H7 (cell line): ENCODE measurements at regions not wholly inside any gene's neighbourhood (a gene's known extent, or its start where the extent isn't known, plus 50 kb on each side); places are given as distances from the start of the nearest gene placed in this dataset.
"Not testable (repeated sequence)": the region's sequence is repeated elsewhere in the genome, so short reads cannot be mapped to it uniquely, and the experiment has no call there.

Experiments
- DNase-seq: peaks from one replicate; pipeline ENCODE4 v3.0.0; 2012
- H3K27me3 ChIP-seq: 2 replicates; pipeline ENCODE4 v1.6.0; 2011; ENCODE audit warnings: mild to moderate bottlenecking, low read length; ENCODE audit not compliant: control insufficient read depth, insufficient read depth
- H3K36me3 ChIP-seq: replicated peaks from 2 replicates; pipeline ENCODE4 v1.5.1; 2011; ENCODE audit warnings: low read length; ENCODE audit not compliant: control insufficient read depth, insufficient read depth
- H3K4me3 ChIP-seq: 2 replicates; pipeline ENCODE4 v1.5.1; 2011; ENCODE audit warnings: low read depth, mild to moderate bottlenecking, control low read depth, low read length, moderate library complexity; ENCODE audit not compliant: insufficient read depth

DNA sequence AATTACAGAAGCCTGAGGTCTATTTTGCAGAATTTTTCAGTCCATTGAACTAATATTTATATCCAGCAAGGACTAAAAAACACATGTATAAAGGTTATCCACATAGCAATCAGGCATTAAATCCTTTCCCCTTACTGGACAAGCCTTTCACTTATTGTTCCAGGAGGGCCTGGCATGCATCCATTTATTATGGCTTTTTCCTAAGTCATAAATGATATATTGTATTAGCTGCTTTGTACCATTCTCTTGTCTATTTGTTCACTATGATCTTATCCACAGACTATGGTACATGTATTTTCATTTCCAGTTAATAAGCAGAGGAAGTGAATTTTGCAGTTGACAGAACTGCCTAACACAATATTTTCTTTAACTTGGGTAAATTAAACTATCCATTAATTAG, 105.4 kb upstream of the ANK2 start:
- no peak overlapping the region for H3K4me3 ChIP-seq
- no peak for DNase-seq
- H3K36me3 ChIP-seq, result no peaks in the 10 kb centered on the region
- no peaks in the 10 kb centered on the region for H3K27me3 ChIP-seq

- H3K36me3 ChIP-seq, result no peaks in the 10 kb centered on the region
- DNase-seq, result no peak
- H3K4me3 ChIP-seq, result no peak overlapping the region
- H3K27me3 ChIP-seq, result no peaks in the 10 kb centered on the region
Measured at GRCh38 chr4:112946127-112946526, 103.3 kb upstream of the ANK2 start.

- Histone ChIP-seq H3K4me3 (no peak overlapping the region), H3K36me3 (no peaks in the 10 kb centered on the region), H3K27me3 (no peaks in the 10 kb centered on the region)
- DNase-seq, result no peak
Measured at GRCh38 chr4:112947616-112948015, 101.8 kb upstream of the ANK2 start.

GRCh38 chr4:112951362-112952312, 97.8 kb upstream of the ANK2 start:
- no peaks in the 10 kb centered on the region for H3K36me3 ChIP-seq
- H3K27me3 ChIP-seq, result no peaks in the 10 kb centered on the region
- H3K4me3 ChIP-seq, result no peak overlapping the region
- DNase-seq, result peak; percentile 16

DNA sequence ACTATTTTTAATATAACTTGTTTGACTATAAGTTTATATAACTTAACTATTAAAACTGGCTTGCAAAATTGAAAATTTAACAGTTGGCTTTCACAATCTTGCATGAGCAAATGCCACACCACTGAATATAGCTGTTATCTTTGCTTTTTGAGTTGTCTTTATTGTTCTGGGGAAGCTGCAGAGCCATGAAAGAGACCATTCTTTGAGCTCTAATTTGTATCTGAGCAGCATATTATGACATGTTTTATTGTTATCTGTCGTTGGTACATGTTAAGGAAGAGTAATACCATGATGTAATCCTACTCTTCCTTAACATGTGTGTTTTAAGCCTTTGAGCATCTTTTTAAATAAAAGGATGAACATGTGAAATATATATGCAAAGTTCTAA, 97.1 kb upstream of the ANK2 start:
- Histone ChIP-seq H3K36me3 (no peaks in the 10 kb centered on the region), H3K4me3 (no peak overlapping the region), H3K27me3 (no peaks in the 10 kb centered on the region)
- DNase-seq, result no peak

- no peaks in the 10 kb centered on the region for H3K36me3 ChIP-seq
- no peak overlapping the region for H3K4me3 ChIP-seq
- DNase-seq, result no peak
- no peaks in the 10 kb centered on the region for H3K27me3 ChIP-seq
Measured at GRCh38 chr4:112953262-112953661, 96.2 kb upstream of the ANK2 start.

GRCh38 chr4:112954286-112954685, 95.2 kb upstream of the ANK2 start:
- H3K27me3 ChIP-seq, result no peaks in the 10 kb centered on the region
- no peak for DNase-seq

GRCh38 chr4:112956484-112956896, 93.0 kb upstream of the ANK2 start:
- Histone ChIP-seq H3K4me3 (no peak overlapping the region), H3K36me3 (no peaks in the 10 kb centered on the region), H3K27me3 (no peaks in the 10 kb centered on the region)
- no peak for DNase-seq

More at GRCh38 chr4:112954286-112954685, 95.2 kb upstream of the ANK2 start:
- Histone ChIP-seq H3K36me3 (no peaks in the 10 kb centered on the region), H3K4me3 (no peak overlapping the region)

- H3K36me3 ChIP-seq, H3K27me3 ChIP-seq, DNase-seq: not testable (repeated sequence)
Measured at GRCh38 chr4:112957764-112958163, 91.7 kb upstream of the ANK2 start.

DNA sequence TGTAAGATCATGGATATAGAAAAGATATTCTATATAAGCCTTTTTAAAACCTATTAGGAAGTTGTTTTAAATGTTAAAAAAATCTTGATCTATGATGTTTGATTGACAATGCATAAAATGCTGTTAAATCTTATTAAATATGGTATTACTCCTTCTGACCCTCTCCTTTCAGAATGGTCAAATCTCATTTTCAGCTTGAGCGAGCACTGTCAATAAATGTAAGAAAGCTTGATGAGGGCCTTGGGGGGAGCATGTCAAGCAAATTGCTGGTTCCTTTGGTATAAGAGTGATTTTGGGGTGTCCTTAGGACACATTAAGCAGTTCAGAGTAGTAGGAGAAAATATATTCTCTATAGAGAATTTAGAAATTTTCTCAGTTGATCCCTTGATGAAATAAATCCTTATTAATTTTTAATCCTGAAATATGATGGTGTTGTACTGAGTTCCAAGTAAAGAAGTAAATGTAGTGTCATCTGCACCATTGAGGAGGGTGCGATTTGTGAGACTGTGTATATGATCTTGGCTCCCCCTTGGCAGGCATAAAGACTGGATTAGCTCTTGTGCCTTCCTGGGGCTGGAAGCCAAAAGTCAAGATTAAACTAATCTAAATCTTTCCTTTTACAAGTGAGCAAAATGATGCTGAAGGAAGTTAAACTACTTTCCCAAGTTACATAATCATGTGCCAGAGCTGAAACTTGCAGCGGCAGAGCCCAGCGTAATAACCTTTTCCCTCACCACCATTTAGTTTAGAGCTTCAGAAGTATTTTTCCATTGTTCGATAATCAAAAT, 82.6 kb upstream of the ANK2 start:
- no peaks in the 10 kb centered on the region for H3K27me3 ChIP-seq
- no peak for DNase-seq
- no peaks in the 10 kb centered on the region for H3K36me3 ChIP-seq
- H3K4me3 ChIP-seq, result no peak overlapping the region

More at GRCh38 chr4:112957764-112958163, 91.7 kb upstream of the ANK2 start:
- not testable (repeated sequence) for H3K4me3 ChIP-seq

- no peaks in the 10 kb centered on the region for H3K36me3 ChIP-seq
- H3K27me3 ChIP-seq, result no peaks in the 10 kb centered on the region
- DNase-seq, result no peak
- H3K4me3 ChIP-seq, result no peak overlapping the region
Measured at GRCh38 chr4:112968451-112969159, 80.8 kb upstream of the ANK2 start.

DNA sequence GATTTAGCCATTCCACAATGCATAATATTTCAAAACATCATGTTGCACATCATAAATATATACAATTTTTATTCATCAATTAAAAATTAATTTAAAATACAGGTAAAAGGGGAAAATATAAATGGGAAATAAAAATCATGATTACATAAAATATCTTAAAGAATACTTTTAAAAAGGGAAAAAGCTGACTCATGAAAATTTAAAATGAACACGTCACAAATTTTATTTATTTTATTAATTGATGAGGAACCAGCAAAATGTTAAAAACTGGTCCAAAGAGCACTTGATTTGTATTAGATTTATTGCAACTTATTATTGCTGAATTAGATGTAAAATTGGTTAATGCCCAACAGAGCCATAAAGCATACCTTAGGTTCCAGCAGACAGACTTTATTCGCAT, 78.5 kb upstream of the ANK2 start:
- no peak overlapping the region for H3K4me3 ChIP-seq
- no peaks in the 10 kb centered on the region for H3K27me3 ChIP-seq
- no peaks in the 10 kb centered on the region for H3K36me3 ChIP-seq
- no peak for DNase-seq

DNA sequence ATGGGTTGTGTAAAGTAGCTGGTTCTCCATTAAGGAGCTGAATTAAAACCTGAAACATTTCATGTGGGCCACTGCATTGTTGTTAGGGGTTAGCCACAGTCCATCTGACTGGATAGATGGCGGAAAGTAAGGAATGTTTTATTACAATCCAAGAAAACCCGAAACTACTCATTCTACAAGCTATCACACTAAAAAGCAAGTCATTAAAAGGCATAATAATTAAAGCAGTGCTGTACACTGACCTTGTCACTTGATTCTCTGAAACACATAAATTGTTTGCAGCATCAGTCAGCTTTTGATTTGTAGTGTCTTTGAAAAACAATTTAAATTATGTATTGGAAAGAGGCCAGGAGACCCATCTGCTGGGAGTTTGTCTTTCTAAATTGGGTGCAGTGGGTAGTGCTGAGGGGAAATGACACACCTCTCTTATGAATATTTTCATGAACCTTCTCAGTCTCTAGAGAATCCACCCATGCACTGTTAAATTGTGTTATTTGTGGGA, 75.7 kb upstream of the ANK2 start:
- H3K36me3 ChIP-seq, result no peaks in the 10 kb centered on the region
- no peaks in the 10 kb centered on the region for H3K27me3 ChIP-seq
- DNase-seq, result no peak
- H3K4me3 ChIP-seq, result no peak overlapping the region

GRCh38 chr4:112975567-112976355, 73.7 kb upstream of the ANK2 start:
- H3K36me3 ChIP-seq, result no peaks in the 10 kb centered on the region
- H3K4me3 ChIP-seq, result no peak overlapping the region
- no peak for DNase-seq
- H3K27me3 ChIP-seq, result no peaks in the 10 kb centered on the region
